A673 (cell line): ENCODE measurements at regions not wholly inside any gene's neighbourhood (a gene's known extent, or its start where the extent isn't known, plus 50 kb on each side); places are given as distances from the start of the nearest gene placed in this dataset.

Experiments
- CTCF ChIP-seq: fragments of 300-800, 200-600 bp; sonication (generic); conservative IDR thresholded peaks from 2 replicates; pipeline ENCODE4 v1.5.1; 2017; ENCODE audit warnings: low read depth, mild to moderate bottlenecking, antibody characterized with exemption, low read length, moderate library complexity, mixed read lengths
- EZH2 ChIP-seq: fragments of 200-600 bp; sonication (generic); IDR thresholded peaks from 2 replicates; pipeline ENCODE4 v1.6.1; 2017; ENCODE audit warnings: borderline replicate concordance, low read depth, mild to moderate bottlenecking, mixed read lengths, antibody characterized with exemption, low read length; ENCODE audit not compliant: poor library complexity, severe bottlenecking

- TF ChIP-seq CTCF: no peak
- TF ChIP-seq EZH2: no peak
Observed at GRCh38 chr2:57146951-57147350, 899.7 kb upstream of the VRK2 start.
